ENCODE measurements at regions not wholly inside any gene's neighbourhood (a gene's known extent, or its start where the extent isn't known, plus 50 kb on each side); places are given as distances from the start of the nearest gene placed in this dataset.

DNA sequence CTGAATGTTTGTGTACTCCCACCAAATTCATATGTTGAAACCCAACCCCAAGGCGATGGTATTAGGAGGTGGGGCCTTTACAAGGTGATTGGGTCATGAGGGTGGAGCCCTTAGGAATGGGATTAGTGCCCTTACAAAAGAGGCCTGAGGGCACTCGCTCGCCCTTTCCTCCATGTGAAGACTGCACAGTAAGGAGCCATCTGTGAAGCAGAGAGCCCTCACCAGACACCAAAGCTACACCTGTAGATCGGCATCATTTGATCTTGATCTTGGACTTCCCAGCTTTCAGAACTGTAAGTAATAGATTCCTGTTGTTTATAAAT is 62.9 kb upstream of the FZD7 start:
- peaks cover 29 to 67% (median 47%) of the 10 kb centered on the region in 10 experiments for H3K4me1 ChIP-seq

DNA sequence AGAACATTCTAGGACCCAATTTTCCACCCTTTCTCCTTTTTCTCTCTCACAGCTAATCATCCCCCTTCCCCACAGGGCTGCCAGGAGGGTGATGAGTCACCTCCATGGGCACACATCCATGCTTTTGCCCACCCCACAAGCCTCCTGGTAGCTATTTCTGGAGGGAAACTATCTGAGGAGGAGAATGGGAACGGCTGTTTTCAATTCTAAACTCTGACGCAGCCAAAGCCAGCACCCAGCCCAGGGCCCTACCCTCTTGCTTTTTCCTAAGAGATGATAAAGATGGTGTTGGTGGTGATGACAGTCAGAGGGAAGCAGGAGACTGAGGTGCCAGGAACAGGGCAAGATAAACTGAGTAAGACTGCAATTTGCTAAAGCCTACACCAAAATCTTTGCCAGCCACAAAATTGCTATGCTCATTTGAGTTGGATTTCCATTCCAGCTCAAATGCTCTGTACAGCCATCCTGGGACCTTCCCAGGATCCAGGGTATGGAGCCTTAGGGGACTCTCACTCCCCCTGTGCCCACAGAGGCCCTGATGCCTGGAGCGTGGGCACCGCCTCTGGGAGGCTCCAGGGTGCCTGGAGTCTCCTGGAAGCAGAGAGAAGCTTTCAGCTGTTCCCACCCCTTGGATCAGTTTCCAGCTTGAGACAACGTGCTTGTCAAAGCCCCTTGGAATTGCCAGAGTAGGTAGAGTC is 62.0 kb upstream of the FZD7 start:
- H3K9me3 ChIP-seq (replicated peaks in 1 of 11): peaks cover 0 to 4% (median 0%) of the 10 kb centered on the region in 11 experiments; a peak in 1 of 22 replicates
- H3K27ac ChIP-seq: peak overlapping the region in 2 of 11 experiments; percentile 21 to 49; a peak in 2 of 22 replicates
- no peak overlapping the region for H3K4me3 ChIP-seq
- TF ChIP-seq Cebpa-rat (IDR thresholded peaks at IDR 0.05): no peak
- H3K36me3 ChIP-seq: no peaks in the 10 kb centered on the region
- H4K20me1 ChIP-seq: no peaks in the 10 kb centered on the region
- H3K9ac ChIP-seq: peak overlapping the region in 1 of 11 experiments; percentile 36; a peak in 2 of 22 replicates
- peaks cover 20 to 57% (median 38%) of the 10 kb centered on the region in 10 experiments for H3K4me1 ChIP-seq
- no peaks in the 10 kb centered on the region for H3K27me3 ChIP-seq
- H3K4me2 ChIP-seq: peak overlapping the region in 7 of 11 experiments; percentile 28 to 74 (median 65); a peak in 14 of 22 replicates

More for the DNA sequence above, 62.9 kb upstream of the FZD7 start:
- H3K9me3 ChIP-seq (replicated peaks in 1 of 11): peaks cover 0 to 4% (median 0%) of the 10 kb centered on the region in 11 experiments; a peak in 1 of 22 replicates
- peak overlapping the region in 5 of 11 experiments; percentile 28 to 74 (median 65); a peak in 8 of 22 replicates for H3K4me2 ChIP-seq
- no peaks in the 10 kb centered on the region for H4K20me1 ChIP-seq
- H3K27me3 ChIP-seq: no peaks in the 10 kb centered on the region
- H3K36me3 ChIP-seq: no peaks in the 10 kb centered on the region
- no peak overlapping the region for H3K9ac ChIP-seq
- peak overlapping the region in 2 of 11 experiments; percentile 7 to 49; a peak in 3 of 22 replicates for H3K27ac ChIP-seq
- no peak for TF ChIP-seq Cebpa-rat (IDR thresholded peaks at IDR 0.05)
- H3K4me3 ChIP-seq: no peak overlapping the region

DNA sequence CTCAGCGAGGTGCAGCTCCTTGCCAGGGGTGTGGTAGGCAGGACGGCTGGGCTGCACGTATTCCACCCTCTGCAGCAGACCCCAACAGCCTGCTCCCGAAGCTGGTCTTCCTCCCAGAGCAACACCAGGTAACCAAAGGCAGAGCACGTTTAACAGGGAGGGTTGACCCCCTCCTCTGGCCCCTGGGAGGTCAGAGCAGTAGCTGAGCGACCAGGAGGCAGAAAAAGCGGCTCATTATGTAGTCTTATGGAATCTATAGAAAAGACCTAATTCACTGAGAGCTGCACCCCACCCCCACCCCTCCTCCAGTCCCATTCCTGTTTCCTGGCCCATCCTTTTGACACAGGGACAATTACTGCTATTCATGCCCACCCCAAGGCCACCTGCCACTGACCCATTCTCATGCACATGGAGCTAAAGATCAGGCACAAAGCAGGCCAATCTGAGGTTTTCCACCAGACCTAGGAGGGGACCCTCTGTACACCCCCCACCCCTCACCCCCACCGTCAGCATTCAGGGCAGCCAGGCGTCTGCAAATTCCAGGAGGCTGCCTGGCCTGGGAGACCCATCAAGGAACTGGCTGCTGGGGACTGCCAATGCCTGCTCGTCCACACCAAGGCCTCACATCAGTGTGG is 60.9 kb upstream of the FZD7 start:
- Histone ChIP-seq H3K4me1 (peaks cover 9 to 47% (median 27%) of the 10 kb centered on the region in 10 experiments; a peak in 19 of 20 replicates), H3K27ac (no peak overlapping the region; a peak in 1 of 22 replicates), H3K9me3 (replicated peaks in 1 of 11) (peaks cover 0 to 4% (median 0%) of the 10 kb centered on the region in 11 experiments; a peak in 1 of 22 replicates), H3K27me3 (no peaks in the 10 kb centered on the region), H3K36me3 (no peaks in the 10 kb centered on the region), H3K4me3 (no peak overlapping the region), H3K4me2 (0 out of 22 replicates have a peak overlapping the region, but pooled peaks of 1 of the 11 experiments have one; percentile 74), H4K20me1 (no peaks in the 10 kb centered on the region), H3K9ac (no peak overlapping the region)
- no peak for TF ChIP-seq Cebpa-rat (IDR thresholded peaks at IDR 0.05)

DNA sequence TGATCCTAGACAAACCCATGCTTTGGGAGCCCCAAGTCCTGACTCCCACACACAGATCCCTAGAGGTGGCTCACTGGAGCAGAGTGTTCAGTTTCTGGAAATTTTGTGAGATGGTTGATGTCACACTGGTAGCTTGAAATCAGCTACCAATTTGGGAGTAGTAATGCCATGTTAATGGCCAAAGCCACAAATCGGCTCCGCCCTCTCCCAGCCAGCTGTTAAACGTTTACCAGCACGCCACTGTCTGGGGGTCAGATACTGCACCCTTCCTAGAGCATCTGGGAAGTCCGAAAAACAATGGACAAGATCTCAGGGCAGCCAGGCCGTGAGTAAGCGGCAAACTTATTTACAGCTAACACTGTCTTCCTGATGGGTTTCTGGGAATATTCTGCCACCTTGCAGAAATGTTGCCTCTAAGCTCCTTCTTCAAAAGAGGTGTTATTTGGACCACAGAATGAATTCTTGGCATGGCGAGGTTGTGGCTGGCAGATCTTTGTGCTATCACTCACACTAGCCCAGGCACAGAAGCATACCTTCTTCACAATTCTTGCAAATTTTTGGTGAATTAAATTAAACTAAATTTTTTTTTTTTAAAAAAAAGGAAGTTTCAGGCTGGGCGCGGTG is 60.2 kb upstream of the FZD7 start:
- no peak for TF ChIP-seq Cebpa-rat (IDR thresholded peaks at IDR 0.05)
- Histone ChIP-seq H3K4me2 (no peak overlapping the region), H4K20me1 (no peaks in the 10 kb centered on the region), H3K9me3 (replicated peaks in 1 of 11) (peaks cover 0 to 4% (median 0%) of the 10 kb centered on the region in 11 experiments; a peak in 1 of 22 replicates), H3K4me3 (no peak overlapping the region), H3K4me1 (peaks cover 5 to 42% (median 27%) of the 10 kb centered on the region in 10 experiments; a peak in 17 of 20 replicates), H3K27ac (no peak overlapping the region), H3K9ac (no peak overlapping the region), H3K27me3 (no peaks in the 10 kb centered on the region), H3K36me3 (no peaks in the 10 kb centered on the region)

DNA sequence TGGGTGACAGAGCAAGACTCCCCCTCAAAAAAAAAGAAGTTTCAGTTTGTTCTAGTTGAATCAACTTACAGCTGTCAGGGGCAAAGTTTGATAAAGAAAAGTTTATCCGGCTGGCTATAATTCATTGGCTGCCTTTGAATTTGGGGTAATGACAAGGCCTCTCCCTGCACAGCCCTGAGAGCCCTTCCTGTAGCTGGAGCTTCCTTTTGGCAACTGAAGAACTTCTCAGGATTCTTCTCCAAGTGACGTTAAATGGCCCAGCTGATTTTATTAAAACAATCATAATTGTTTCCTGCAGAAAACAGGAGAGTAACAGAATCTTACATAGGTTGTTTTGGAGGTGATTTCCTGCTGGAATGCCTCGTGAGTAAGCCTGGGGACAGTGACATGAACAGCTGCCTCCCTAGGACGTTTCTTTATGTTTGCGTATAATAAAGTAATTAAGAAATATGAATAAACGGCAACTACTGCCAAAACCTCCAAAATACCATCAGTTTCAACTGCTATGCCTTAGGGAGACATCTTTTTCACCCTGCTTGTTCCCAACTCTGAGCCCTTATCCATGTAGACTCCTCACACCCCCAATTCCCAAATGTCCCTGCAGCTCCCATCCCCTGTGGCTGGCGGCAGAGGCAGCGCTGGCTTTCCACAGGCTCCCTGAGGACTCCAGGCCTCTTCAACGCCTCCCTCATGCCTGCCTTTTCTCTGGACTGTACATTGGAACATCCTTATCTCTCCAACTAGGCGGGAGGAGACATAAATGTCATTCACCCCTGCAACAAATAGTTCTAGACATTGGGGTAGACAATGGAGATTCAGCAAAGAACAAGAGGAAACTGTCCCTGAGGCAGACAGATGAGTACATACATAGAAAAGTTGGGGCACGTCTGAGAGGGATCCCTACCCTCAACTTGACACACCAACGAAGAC is 59.2 kb upstream of the FZD7 start:
- peaks cover 0 to 35% (median 21%) of the 10 kb centered on the region in 10 experiments; a peak in 16 of 20 replicates for H3K4me1 ChIP-seq
- H3K4me2 ChIP-seq: no peak overlapping the region
- no peak overlapping the region for H3K4me3 ChIP-seq
- no peaks in the 10 kb centered on the region for H3K27me3 ChIP-seq
- no peak overlapping the region for H3K27ac ChIP-seq
- no peak for TF ChIP-seq Cebpa-rat (IDR thresholded peaks at IDR 0.05)
- no peaks in the 10 kb centered on the region for H4K20me1 ChIP-seq
- peaks cover 0 to 4% (median 0%) of the 10 kb centered on the region in 11 experiments; a peak in 1 of 22 replicates for H3K9me3 ChIP-seq (replicated peaks in 1 of 11)
- H3K9ac ChIP-seq: no peak overlapping the region
- no peaks in the 10 kb centered on the region for H3K36me3 ChIP-seq

DNA sequence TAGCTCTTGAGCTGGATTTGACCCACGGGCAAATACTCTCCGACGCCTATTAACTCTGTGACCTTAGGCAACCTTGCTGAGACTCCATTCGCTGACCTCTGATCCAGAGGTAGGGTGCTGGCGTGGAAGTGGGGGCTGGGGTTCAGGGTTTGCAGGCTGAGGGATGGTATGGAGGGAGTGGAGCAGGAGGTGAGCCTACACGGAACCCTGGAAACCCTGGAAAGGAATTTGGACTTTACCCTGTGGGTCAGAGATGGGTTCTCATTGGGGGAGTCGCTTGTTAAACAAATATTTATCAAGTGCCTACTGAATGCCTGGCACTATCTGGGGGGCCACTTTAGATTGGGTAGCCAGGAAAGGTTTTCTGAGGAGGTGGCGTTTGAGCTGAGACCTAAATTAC is 58.2 kb upstream of the FZD7 start:
- H3K27me3 ChIP-seq: no peaks in the 10 kb centered on the region
- H3K9me3 ChIP-seq (replicated peaks in 1 of 11): peaks cover 0 to 4% (median 0%) of the 10 kb centered on the region in 11 experiments; a peak in 1 of 22 replicates
- no peak for TF ChIP-seq Cebpa-rat (IDR thresholded peaks at IDR 0.05)
- H3K4me1 ChIP-seq: peaks cover 0 to 25% (median 12%) of the 10 kb centered on the region in 10 experiments; a peak in 13 of 20 replicates
- H3K9ac ChIP-seq: no peak overlapping the region
- no peaks in the 10 kb centered on the region for H3K36me3 ChIP-seq
- no peak overlapping the region for H3K4me3 ChIP-seq
- no peak overlapping the region for H3K27ac ChIP-seq
- no peaks in the 10 kb centered on the region for H4K20me1 ChIP-seq
- H3K4me2 ChIP-seq: no peak overlapping the region

DNA sequence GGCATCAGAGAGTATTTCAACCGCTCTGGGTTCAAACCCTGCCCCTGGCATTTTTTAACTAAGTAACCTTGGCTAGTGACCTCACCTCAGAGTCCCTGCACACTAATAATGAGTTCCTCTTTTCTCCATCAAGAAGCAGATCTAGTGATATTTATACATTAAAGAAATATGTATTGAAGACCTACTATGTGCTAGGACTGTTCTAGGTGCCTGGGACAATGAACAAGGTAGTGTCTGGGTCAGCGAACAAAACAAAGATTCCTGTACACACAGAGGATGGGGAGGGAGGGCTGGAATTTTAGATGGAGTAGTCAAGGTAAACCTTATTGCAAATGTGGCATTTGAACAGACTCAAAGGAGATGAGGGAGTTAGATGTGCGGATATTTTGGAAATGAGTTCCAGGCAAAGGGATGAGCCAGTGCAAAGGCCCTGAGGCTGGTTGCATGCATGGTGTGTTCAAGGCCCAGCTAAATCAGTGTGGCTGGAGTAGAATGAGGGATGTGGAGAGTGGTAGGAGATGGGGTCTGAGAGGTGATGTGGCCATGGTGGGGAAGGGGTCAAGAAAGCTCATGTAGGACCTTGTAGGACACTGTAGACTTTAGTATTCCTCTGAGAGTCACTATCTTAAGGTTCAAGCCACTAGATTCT is 57.6 kb upstream of the FZD7 start:
- Histone ChIP-seq H4K20me1 (no peaks in the 10 kb centered on the region), H3K9me3 (replicated peaks in 1 of 11) (no peaks in the 10 kb centered on the region), H3K9ac (no peak overlapping the region), H3K36me3 (no peaks in the 10 kb centered on the region), H3K4me1 (peaks cover 0 to 19% (median 10%) of the 10 kb centered on the region in 10 experiments; a peak in 13 of 20 replicates), H3K27ac (no peak overlapping the region), H3K4me3 (no peak overlapping the region), H3K27me3 (no peaks in the 10 kb centered on the region), H3K4me2 (no peak overlapping the region)
- TF ChIP-seq Cebpa-rat (IDR thresholded peaks at IDR 0.05): no peak

DNA sequence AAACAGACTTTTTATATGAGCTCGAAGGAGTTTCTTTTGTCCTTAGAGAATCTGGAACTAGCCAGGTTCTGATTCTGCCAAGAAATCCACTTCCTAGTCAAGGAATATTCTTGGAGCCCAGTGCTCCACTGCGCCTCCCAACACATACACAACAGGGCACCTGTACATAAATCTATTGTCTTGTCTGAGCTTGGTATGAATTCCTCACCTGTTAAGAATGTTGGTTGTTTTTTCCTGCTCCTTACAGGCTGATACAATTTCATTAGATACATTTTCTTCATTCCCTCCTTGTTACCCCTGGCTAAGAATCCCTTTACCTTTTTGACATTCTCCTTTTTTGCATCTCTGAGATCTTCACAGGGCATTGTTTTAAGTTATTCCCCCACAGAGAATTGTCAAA is 56.0 kb upstream of the FZD7 start:
- TF ChIP-seq Cebpa-rat (IDR thresholded peaks at IDR 0.05): no peak
- H3K4me1 ChIP-seq: peaks cover 0 to 4% (median 0%) of the 10 kb centered on the region in 10 experiments; a peak in 1 of 20 replicates
- H3K4me2 ChIP-seq: no peak overlapping the region
- H3K9me3 ChIP-seq (replicated peaks in 1 of 11): no peaks in the 10 kb centered on the region
- H3K27me3 ChIP-seq: no peaks in the 10 kb centered on the region
- H4K20me1 ChIP-seq: no peaks in the 10 kb centered on the region
- H3K9ac ChIP-seq: no peak overlapping the region
- H3K36me3 ChIP-seq: no peaks in the 10 kb centered on the region
- no peak overlapping the region for H3K27ac ChIP-seq
- no peak overlapping the region for H3K4me3 ChIP-seq

Data from BLaER1 treated with 17β-estradiol and CSF1 and Interleukin-3, amounts not matched to agents 10 nM and 100 nM (cell line).